ENCODE measurements at regions not wholly inside any gene's neighbourhood (a gene's known extent, or its start where the extent isn't known, plus 50 kb on each side); places are given as distances from the start of the nearest gene placed in this dataset.

GRCh38 chr13:37375724-37376123 is 222.8 kb downstream of the POSTN start:
- no peaks in the 10 kb centered on the region for H3K4me1 ChIP-seq
- intact Hi-C loops (cut with DNase I) = no loop called here

GRCh38 chr13:37375071-37375470 is 223.5 kb downstream of the POSTN start:
- ATAC-seq (no peak), DNase-seq (no peak)
- Histone ChIP-seq H3K4me3 (no peak overlapping the region), H3K27ac (no peak overlapping the region), H3K9me3 (no peaks in the 10 kb centered on the region), H3K27me3 (no peaks in the 10 kb centered on the region), H3K36me3 (no peaks in the 10 kb centered on the region), H3K4me1 (no peaks in the 10 kb centered on the region)
- whole genome bisulfite sequencing (ENCODE audit: insufficient coverage, low coverage, low lambda C conversion rate, missing lambda C conversion rate) = 15% methylated on average over 1 of the region's 1 CpG
- intact Hi-C loops (cut with DNase I) = no loop called here
- no peak for TF ChIP-seq POLR2A (IDR thresholded peaks at IDR 0.05)
- TF ChIP-seq, protein P1, sequence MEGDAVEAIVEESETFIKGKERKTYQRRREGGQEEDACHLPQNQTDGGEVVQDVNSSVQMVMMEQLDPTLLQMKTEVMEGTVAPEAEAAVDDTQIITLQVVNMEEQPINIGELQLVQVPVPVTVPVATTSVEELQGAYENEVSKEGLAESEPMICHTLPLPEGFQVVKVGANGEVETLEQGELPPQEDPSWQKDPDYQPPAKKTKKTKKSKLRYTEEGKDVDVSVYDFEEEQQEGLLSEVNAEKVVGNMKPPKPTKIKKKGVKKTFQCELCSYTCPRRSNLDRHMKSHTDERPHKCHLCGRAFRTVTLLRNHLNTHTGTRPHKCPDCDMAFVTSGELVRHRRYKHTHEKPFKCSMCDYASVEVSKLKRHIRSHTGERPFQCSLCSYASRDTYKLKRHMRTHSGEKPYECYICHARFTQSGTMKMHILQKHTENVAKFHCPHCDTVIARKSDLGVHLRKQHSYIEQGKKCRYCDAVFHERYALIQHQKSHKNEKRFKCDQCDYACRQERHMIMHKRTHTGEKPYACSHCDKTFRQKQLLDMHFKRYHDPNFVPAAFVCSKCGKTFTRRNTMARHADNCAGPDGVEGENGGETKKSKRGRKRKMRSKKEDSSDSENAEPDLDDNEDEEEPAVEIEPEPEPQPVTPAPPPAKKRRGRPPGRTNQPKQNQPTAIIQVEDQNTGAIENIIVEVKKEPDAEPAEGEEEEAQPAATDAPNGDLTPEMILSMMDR (IDR thresholded peaks at IDR 0.05) = no peak

More at GRCh38 chr13:37375724-37376123, 222.8 kb downstream of the POSTN start:
- ATAC-seq = no peak
- no peaks in the 10 kb centered on the region for H3K36me3 ChIP-seq
- no peak for DNase-seq
- no peak overlapping the region for H3K27ac ChIP-seq
- no peaks in the 10 kb centered on the region for H3K27me3 ChIP-seq
- H3K9me3 ChIP-seq = no peaks in the 10 kb centered on the region
- WGBS (ENCODE audit: insufficient coverage, low coverage, low lambda C conversion rate, missing lambda C conversion rate) = 53% methylated on average over 3 of the region's 3 CpGs
- TF ChIP-seq, protein P1 (IDR thresholded peaks at IDR 0.05) = no peak
- no peak for TF ChIP-seq POLR2A (IDR thresholded peaks at IDR 0.05)
- no peak overlapping the region for H3K4me3 ChIP-seq

DNA sequence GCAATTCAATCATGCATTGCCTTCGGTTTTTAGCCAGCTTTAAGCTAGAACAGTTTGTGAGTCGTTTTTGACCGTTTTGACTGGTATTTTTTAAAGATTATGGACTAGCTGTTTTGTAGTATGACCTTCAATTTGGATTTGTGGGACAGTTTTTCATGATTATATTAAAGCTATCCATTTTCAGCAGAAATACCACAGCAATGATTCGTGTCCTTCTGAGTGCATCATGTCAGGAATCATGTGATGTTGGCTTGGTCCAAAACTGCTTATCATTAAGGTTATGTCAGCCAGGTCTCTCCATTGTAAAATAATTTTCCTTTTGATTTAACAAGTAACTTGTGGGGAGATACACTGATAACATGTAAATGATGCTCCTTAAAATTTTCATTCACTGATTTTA is 229.0 kb downstream of the POSTN start:
- DNase-seq (no peak), ATAC-seq (no peak)
- Histone ChIP-seq H3K4me1 (no peaks in the 10 kb centered on the region), H3K9me3 (no peaks in the 10 kb centered on the region), H3K27ac (no peak overlapping the region), H3K36me3 (no peaks in the 10 kb centered on the region), H3K27me3 (no peaks in the 10 kb centered on the region), H3K4me3 (no peak overlapping the region)
- WGBS (ENCODE audit: insufficient coverage, low coverage, low lambda C conversion rate, missing lambda C conversion rate) = 8% methylated on average over 4 of the region's 4 CpGs
- TF ChIP-seq POLR2A (IDR thresholded peaks at IDR 0.05) = no peak
- TF ChIP-seq, protein P1 (IDR thresholded peaks at IDR 0.05) = no peak
- intact Hi-C loops (cut with DNase I) = no loop called here

DNA sequence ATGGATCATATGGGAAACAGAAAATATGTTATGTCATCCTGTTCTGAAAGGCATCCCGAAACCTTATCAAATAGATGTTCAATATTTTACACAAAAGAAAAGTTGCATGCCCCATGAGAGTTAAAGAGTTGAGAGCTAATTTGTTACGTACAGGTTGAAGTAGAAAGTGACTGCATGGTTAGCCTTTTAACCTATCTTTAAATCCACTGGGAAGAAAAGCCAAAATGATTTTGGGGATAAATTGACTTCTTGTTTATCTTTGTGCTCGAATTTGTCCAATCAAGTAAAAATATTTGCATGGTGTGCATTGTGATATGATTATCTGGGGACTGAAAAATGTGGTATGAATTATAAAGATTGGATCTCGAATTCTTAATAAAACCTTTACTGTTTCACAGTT is 230.1 kb downstream of the POSTN start:
- intact Hi-C loops (cut with DNase I) = no loop called here
- ATAC-seq (no peak), DNase-seq (no peak)
- no peak overlapping the region for H3K4me3 ChIP-seq
- WGBS (ENCODE audit: insufficient coverage, low coverage, low lambda C conversion rate, missing lambda C conversion rate) = 42% methylated on average over 4 of the region's 4 CpGs
- no peak for TF ChIP-seq POLR2A (IDR thresholded peaks at IDR 0.05)
- TF ChIP-seq, protein P1 (IDR thresholded peaks at IDR 0.05) = no peak
- H3K36me3 ChIP-seq = no peaks in the 10 kb centered on the region
- H3K4me1 ChIP-seq = no peaks in the 10 kb centered on the region
- H3K27me3 ChIP-seq = no peaks in the 10 kb centered on the region
- H3K9me3 ChIP-seq = no peaks in the 10 kb centered on the region
- H3K27ac ChIP-seq = no peak overlapping the region

All from right lobe of liver (tissue), 6 donors.